IMR-90 (cell line): ENCODE measurements at regions not wholly inside any gene's neighbourhood (a gene's known extent, or its start where the extent isn't known, plus 50 kb on each side); places are given as distances from the start of the nearest gene placed in this dataset.

Experiments
- ATAC-seq: fragments of 200-7000 bp; cut with Tn5 transposase; 2 replicates; pipeline ENCODE4 v1.9.1; 2020; ENCODE audit warnings: low read depth, mild to moderate bottlenecking, moderate library complexity
- BruUV-seq: library from RNA; stranded (reverse); fragments of 400-500 nt; replicated peaks from 2 replicates; lab custom pipeline; 2021; lab: Mats Ljungman, UMichigan
- CTCF ChIA-PET: fragments of 300-600 bp; formaldehyde crosslinking; extraction: SDS; loops from one replicate; lab custom pipeline; 2021; ENCODE audit warnings: antibody characterized with exemption; lab: Yijun Ruan, JAX
- POLR2A ChIA-PET: fragments of 300-600 bp; sonication (Branson Sonifier 250); formaldehyde crosslinking; loops from one replicate; lab custom pipeline; 2022; ENCODE audit warnings: antibody characterized with exemption; ENCODE audit not compliant: unreplicated experiment; lab: Charles Lee
- DNase-seq: peaks from one replicate; pipeline ENCODE4 v3.0.0; 2013
- H2AFZ ChIP-seq: replicated peaks from 2 replicates; pipeline ENCODE3; 2013; ENCODE audit warnings: low read length, mild to moderate bottlenecking; ENCODE audit not compliant: poor library complexity
- H2AK5ac ChIP-seq: 2 replicates; pipeline ENCODE4 v1.6.1; 2013; ENCODE audit warnings: low read depth, low read length, inconsistent platforms
- H2AK9ac ChIP-seq: replicated peaks from 2 replicates; pipeline ENCODE3; 2013; ENCODE audit warnings: mild to moderate bottlenecking, low read depth, low read length, moderate library complexity; ENCODE audit not compliant: poor library complexity
- H2BK120ac ChIP-seq: 2 replicates; pipeline ENCODE4 v1.6.1; 2013; ENCODE audit warnings: low read depth, low read length, inconsistent platforms
- H2BK15ac ChIP-seq: 3 replicates; pipeline ENCODE4 v1.6.1; 2013; ENCODE audit warnings: low read depth, low read length, inconsistent platforms
- H2BK20ac ChIP-seq: 2 replicates; pipeline ENCODE4 v1.6.1; 2013; ENCODE audit warnings: low read depth, mild to moderate bottlenecking, inconsistent platforms, low read length, moderate library complexity
- H2BK5ac ChIP-seq: 2 replicates; pipeline ENCODE4 v1.6.1; 2013; ENCODE audit warnings: mild to moderate bottlenecking, low read depth, low read length, inconsistent platforms; ENCODE audit not compliant: poor library complexity, severe bottlenecking
- H3K14ac ChIP-seq: replicated peaks from 2 replicates; pipeline ENCODE4 v1.6.1; 2013; ENCODE audit warnings: low read depth, low read length, inconsistent platforms
- H3K18ac ChIP-seq: 2 replicates; pipeline ENCODE4 v1.6.1; 2013; ENCODE audit warnings: low read depth, low read length, control low read depth
- H3K23ac ChIP-seq: 2 replicates; pipeline ENCODE4 v1.6.1; 2013; ENCODE audit warnings: low read depth, low read length, inconsistent platforms
- H3K27ac ChIP-seq: 2 replicates; pipeline ENCODE4 v1.5.1; 2013; ENCODE audit warnings: mild to moderate bottlenecking, control low read depth, low read length; ENCODE audit not compliant: insufficient read depth
- H3K27me3 ChIP-seq: 2 replicates; pipeline ENCODE4 v1.6.1; 2013; ENCODE audit warnings: low read length; ENCODE audit not compliant: control insufficient read depth, insufficient read depth
- H3K36me3 ChIP-seq: 2 replicates; pipeline ENCODE4 v1.6.1; 2013; ENCODE audit warnings: low read length, mixed read lengths; ENCODE audit not compliant: control insufficient read depth, insufficient read depth
- H3K4ac ChIP-seq: 2 replicates; pipeline ENCODE4 v1.6.1; 2013; ENCODE audit warnings: low read depth, low read length, inconsistent platforms
- H3K4me1 ChIP-seq: 2 replicates; pipeline ENCODE4 v1.6.1; 2013; ENCODE audit warnings: low read length, mixed read lengths; ENCODE audit not compliant: control insufficient read depth, insufficient read depth
- H3K4me2 ChIP-seq: 2 replicates; pipeline ENCODE4 v1.6.1; 2013; ENCODE audit warnings: low read depth, mild to moderate bottlenecking, control low read depth, low read length, moderate library complexity
- H3K4me3 ChIP-seq: 2 replicates; pipeline ENCODE4 v1.5.1; 2013; ENCODE audit warnings: low read depth, mild to moderate bottlenecking, control low read depth, low read length, moderate library complexity; ENCODE audit not compliant: insufficient read depth
- H3K56ac ChIP-seq: 2 replicates; pipeline ENCODE4 v1.6.1; 2013; ENCODE audit warnings: low read length, inconsistent platforms; ENCODE audit not compliant: insufficient read depth; ENCODE audit errors: extremely low read depth
- H3K79me1 ChIP-seq, 2 experiments: 2 replicates each; pipeline ENCODE4 v1.6.1; 2013; ENCODE audit warnings: low read length in 2 of 2, inconsistent platforms in 1 of 2, low read depth in 1 of 2
- H3K9ac ChIP-seq: 2 replicates; pipeline ENCODE4 v1.6.1; 2013; ENCODE audit warnings: low read depth, low read length, control low read depth
- H3K9me1 ChIP-seq: 2 replicates; pipeline ENCODE4 v1.6.1; 2013; ENCODE audit warnings: low read length, inconsistent platforms; ENCODE audit not compliant: insufficient read depth
- H3K9me3 ChIP-seq: 2 replicates; pipeline ENCODE4 v1.6.1; 2013; ENCODE audit warnings: low read length; ENCODE audit not compliant: control insufficient read depth, insufficient read depth
- H4K20me1 ChIP-seq: 2 replicates; pipeline ENCODE4 v1.6.1; 2013; ENCODE audit warnings: low read length, inconsistent platforms; ENCODE audit not compliant: insufficient read depth
- H4K5ac ChIP-seq: 2 replicates; pipeline ENCODE4 v1.6.1; 2013; ENCODE audit warnings: mild to moderate bottlenecking, low read depth, low read length, control low read depth
- H4K8ac ChIP-seq, 2 experiments: 2 replicates each; pipeline ENCODE4 v1.6.1; 2013; ENCODE audit warnings: low read depth in 2 of 2, low read length in 2 of 2, control low read depth in 1 of 2, inconsistent platforms in 1 of 2
- H4K91ac ChIP-seq: 2 replicates; pipeline ENCODE4 v1.6.1; 2013; ENCODE audit warnings: low read depth, low read length, inconsistent platforms; ENCODE audit not compliant: insufficient read depth
- CEBPB ChIP-seq: IDR thresholded peaks from 2 replicates; pipeline ENCODE4 v1.6.1; 2012; ENCODE audit warnings: low read depth, low read length, improper control_type of control experiment
- CHD1 ChIP-seq: IDR thresholded peaks from 2 replicates; pipeline ENCODE4 v1.6.1; 2012; ENCODE audit warnings: low read depth, low read length, improper control_type of control experiment
- FOS ChIP-seq: fragments of 150-350 bp; IDR thresholded peaks from 2 replicates; pipeline ENCODE4 v1.6.1; 2016; ENCODE audit warnings: low read depth, low read length
- POLR2A ChIP-seq: IDR thresholded peaks from 2 replicates; pipeline ENCODE4 v1.6.1; 2012; ENCODE audit warnings: mild to moderate bottlenecking, low read depth, low read length
- RFX5 ChIP-seq: IDR thresholded peaks from 2 replicates; pipeline ENCODE4 v1.8.0; 2012; ENCODE audit warnings: low read depth, mild to moderate bottlenecking, low read length, moderate library complexity
- SMC3 ChIP-seq: fragments of 150-350 bp; IDR thresholded peaks from 2 replicates; pipeline ENCODE4 v1.6.1; 2016; ENCODE audit warnings: low read depth, mild to moderate bottlenecking, antibody characterized with exemption, low read length, moderate library complexity
- dilution Hi-C: fragments of 300-500 bp; cut with HindIII; formaldehyde crosslinking; loops from one replicate; pipeline ENCODE4 v1.14.3; 2018; ENCODE audit warnings: low sequenced_read_pairs; ENCODE audit not compliant: unreplicated experiment
- in situ Hi-C: fragments of 300-500 bp; cut with MboI; formaldehyde crosslinking; loops from 3 replicates; pipeline ENCODE4 v1.14.3; 2019; ENCODE audit warnings: low sequenced_read_pairs, inconsistent platforms, mixed read lengths
- intact Hi-C: fragments of 100-400 bp; cut with micrococcal nuclease; formaldehyde crosslinking; loops from 2 replicates; pipeline ENCODE4 v1.10.0; 2022
- TF ChIP-seq, protein P1 (sequence below): conservative IDR thresholded peaks from 2 replicates; pipeline ENCODE4 v1.5.1; 2012; ENCODE audit warnings: mild to moderate bottlenecking, low read depth, low read length, improper control_type of control experiment

DNA sequence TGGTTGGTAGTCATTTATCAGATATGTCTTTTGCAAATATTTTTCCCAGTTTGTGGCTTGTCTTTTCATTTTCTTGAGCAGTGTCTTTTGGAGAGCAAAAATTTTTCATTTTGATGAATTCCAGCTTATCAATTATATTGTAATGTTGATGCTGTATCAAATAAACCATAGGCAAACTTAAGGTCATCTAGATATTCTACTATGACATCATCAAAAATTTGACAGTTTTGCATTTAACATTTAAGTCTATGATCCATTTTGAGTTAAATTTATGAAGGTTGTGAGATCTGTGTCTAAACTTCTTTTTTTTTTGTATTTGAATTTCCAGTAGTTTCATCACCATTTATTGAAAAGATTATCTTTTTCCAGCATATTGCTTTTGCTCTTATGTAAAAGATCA is 505.5 kb upstream of the COX7C start:
- no peak overlapping the region for H3K18ac ChIP-seq
- in situ Hi-C loops, result no loop called here
- ATAC-seq, result no peak

More for the DNA sequence above, 505.5 kb upstream of the COX7C start:
- Histone ChIP-seq H3K4me2 (no peak overlapping the region), H3K14ac (no peak overlapping the region), H2BK15ac (no peak overlapping the region), H2AK5ac (no peak overlapping the region), H2BK120ac (no peak overlapping the region), H3K23ac (no peak overlapping the region), H2BK20ac (no peak overlapping the region), H2AK9ac (no peak overlapping the region), H3K9me3 (peaks cover 8% of the 10 kb centered on the region), H3K56ac (no peak overlapping the region), H3K36me3 (no peaks in the 10 kb centered on the region), H4K8ac (no peak overlapping the region), H3K79me1 (no peaks in the 10 kb centered on the region), H3K9ac (no peak overlapping the region), H2BK5ac (no peak overlapping the region), H3K9me1 (no peaks in the 10 kb centered on the region), H3K4me3 (no peak overlapping the region), H4K20me1 (no peaks in the 10 kb centered on the region), H3K4ac (no peak overlapping the region), H4K5ac (no peak overlapping the region), H3K27ac (no peak overlapping the region), H2AFZ (no peak overlapping the region), H4K91ac (no peak overlapping the region), H3K4me1 (no peaks in the 10 kb centered on the region), H3K27me3 (no peaks in the 10 kb centered on the region)
- dilution Hi-C loops, result no loop called here
- no peak for TF ChIP-seq RFX5
- no peak for TF ChIP-seq SMC3
- TF ChIP-seq CHD1, result no peak
- TF ChIP-seq, protein P1, sequence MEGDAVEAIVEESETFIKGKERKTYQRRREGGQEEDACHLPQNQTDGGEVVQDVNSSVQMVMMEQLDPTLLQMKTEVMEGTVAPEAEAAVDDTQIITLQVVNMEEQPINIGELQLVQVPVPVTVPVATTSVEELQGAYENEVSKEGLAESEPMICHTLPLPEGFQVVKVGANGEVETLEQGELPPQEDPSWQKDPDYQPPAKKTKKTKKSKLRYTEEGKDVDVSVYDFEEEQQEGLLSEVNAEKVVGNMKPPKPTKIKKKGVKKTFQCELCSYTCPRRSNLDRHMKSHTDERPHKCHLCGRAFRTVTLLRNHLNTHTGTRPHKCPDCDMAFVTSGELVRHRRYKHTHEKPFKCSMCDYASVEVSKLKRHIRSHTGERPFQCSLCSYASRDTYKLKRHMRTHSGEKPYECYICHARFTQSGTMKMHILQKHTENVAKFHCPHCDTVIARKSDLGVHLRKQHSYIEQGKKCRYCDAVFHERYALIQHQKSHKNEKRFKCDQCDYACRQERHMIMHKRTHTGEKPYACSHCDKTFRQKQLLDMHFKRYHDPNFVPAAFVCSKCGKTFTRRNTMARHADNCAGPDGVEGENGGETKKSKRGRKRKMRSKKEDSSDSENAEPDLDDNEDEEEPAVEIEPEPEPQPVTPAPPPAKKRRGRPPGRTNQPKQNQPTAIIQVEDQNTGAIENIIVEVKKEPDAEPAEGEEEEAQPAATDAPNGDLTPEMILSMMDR, result no peak
- no peak for TF ChIP-seq CEBPB
- TF ChIP-seq POLR2A, result no peak
- no peak for TF ChIP-seq FOS
- BruUV-seq, result no TSS peak
- ChIA-PET CTCF (no interaction called here), POLR2A (no interaction called here)
- DNase-seq, result no peak
- intact Hi-C loops, result no loop called here
